Vagina (tissue), 2 donors: ENCODE measurements at regions not wholly inside any gene's neighbourhood (a gene's known extent, or its start where the extent isn't known, plus 50 kb on each side); places are given as distances from the start of the nearest gene placed in this dataset.

ENCODE experiments used
- DNase-seq, 2 donors: peaks; one replicate each; pipeline ENCODE4 v3.0.0-alpha.2; 2017; ENCODE audit errors: extremely low spot score in 2 of 2
- H3K27ac ChIP-seq: fragments of 200-600 bp; sonication (generic); one replicate; pipeline ENCODE4 v1.5.1; 2019
- H3K27me3 ChIP-seq: fragments of 200-600 bp; sonication (generic); one replicate; pipeline ENCODE4 v1.5.1; 2019
- H3K36me3 ChIP-seq, 2 donors: fragments of 200-600 bp; sonication (generic); one replicate each; pipeline ENCODE4 v1.5.1; 2017 to 2019
- H3K4me1 ChIP-seq: fragments of 200-600 bp; sonication (generic); one replicate; pipeline ENCODE4 v1.5.1; 2019
- H3K4me3 ChIP-seq, 2 donors: fragments of 200-600 bp; sonication (generic); 1 replicate in 1 of 2; 2 replicates in 1 of 2; pipeline ENCODE4 v1.5.1; 2016 to 2019
- H3K9me3 ChIP-seq: fragments of 200-600 bp; sonication (generic); one replicate; pipeline ENCODE4 v1.5.1; 2019
- POLR2A ChIP-seq, 2 donors: fragments of 450-650 bp; IDR thresholded peaks; one replicate each; pipeline ENCODE4 v1.6.1; 2017; ENCODE audit warnings: antibody characterized with exemption in 2 of 2, mild to moderate bottlenecking in 2 of 2, moderate library complexity in 2 of 2
- POLR2AphosphoS5 ChIP-seq, 2 donors: sonication (generic); formaldehyde crosslinking; IDR thresholded peaks; one replicate each; pipeline ENCODE4 v1.9.0; 2017; ENCODE audit warnings: antibody characterized with exemption in 2 of 2, mild to moderate bottlenecking in 2 of 2, low read depth in 1 of 2; ENCODE audit not compliant: insufficient read depth in 1 of 2
- intact Hi-C: fragments of 100-400 bp; cut with DNase I; formaldehyde crosslinking; loops from one replicate; pipeline ENCODE4 v1.15.1; 2023
- TF ChIP-seq, protein P1 (sequence below), 3 experiments: fragments of 450-650 bp in 2 of 3; fragments of 200-600 bp in 1 of 3; sonication (generic) in 1 of 3; IDR thresholded peaks; one replicate each; pipeline ENCODE4 v1.5.1; 2017 to 2019; ENCODE audit warnings: antibody characterized with exemption in 3 of 3, mild to moderate bottlenecking in 2 of 3, moderate library complexity in 2 of 3

DNA sequence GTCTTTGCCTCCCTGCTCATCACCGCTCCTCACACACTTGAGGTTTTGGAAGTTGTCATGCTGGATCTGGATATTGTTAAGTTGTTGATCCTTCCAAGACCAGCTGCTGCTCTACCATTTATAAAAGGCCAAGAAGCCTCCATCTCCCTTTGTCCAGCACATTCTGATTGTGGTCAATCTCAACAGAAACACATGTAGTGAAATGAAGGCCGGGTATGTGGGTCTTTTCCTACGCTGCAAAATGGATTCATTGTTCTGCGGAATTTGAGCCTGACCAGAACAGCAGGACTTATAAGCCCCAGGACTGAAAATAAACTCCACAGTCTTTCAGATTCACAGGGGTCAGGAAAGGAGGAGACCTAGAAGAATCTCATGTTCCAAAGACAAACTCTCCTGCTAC is 238.4 kb downstream of the CMPK2 start:
- H3K36me3 ChIP-seq = no peaks in the 10 kb centered on the region
- intact Hi-C loops = no loop called here
- TF ChIP-seq POLR2AphosphoS5 (IDR thresholded peaks at IDR 0.05; ENCODE audit: insufficient read depth in 1 of 2, low read depth in 1 of 2) = no peak
- TF ChIP-seq, protein P1, sequence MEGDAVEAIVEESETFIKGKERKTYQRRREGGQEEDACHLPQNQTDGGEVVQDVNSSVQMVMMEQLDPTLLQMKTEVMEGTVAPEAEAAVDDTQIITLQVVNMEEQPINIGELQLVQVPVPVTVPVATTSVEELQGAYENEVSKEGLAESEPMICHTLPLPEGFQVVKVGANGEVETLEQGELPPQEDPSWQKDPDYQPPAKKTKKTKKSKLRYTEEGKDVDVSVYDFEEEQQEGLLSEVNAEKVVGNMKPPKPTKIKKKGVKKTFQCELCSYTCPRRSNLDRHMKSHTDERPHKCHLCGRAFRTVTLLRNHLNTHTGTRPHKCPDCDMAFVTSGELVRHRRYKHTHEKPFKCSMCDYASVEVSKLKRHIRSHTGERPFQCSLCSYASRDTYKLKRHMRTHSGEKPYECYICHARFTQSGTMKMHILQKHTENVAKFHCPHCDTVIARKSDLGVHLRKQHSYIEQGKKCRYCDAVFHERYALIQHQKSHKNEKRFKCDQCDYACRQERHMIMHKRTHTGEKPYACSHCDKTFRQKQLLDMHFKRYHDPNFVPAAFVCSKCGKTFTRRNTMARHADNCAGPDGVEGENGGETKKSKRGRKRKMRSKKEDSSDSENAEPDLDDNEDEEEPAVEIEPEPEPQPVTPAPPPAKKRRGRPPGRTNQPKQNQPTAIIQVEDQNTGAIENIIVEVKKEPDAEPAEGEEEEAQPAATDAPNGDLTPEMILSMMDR (IDR thresholded peaks at IDR 0.05) = no peak
- no peak for TF ChIP-seq POLR2A (IDR thresholded peaks at IDR 0.05)

DNA sequence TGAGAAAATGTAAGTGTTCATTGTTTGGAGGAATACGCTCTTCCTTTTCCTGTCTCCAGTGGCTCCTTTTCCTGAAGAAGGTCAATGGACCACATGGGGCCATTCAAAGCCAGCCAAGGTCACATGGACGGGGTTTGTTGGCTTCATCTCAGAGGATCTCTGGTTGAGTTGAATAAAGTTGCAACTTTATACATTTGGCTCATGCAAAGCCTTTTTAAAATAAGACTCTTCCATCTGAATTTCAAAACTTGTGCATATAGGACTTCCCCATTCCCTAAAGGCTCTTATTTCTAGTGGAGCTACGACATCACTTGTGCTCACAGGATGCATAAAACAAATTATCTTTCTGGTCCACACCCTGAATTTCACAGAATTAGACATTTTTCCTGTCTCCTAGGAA is 235.5 kb downstream of the CMPK2 start:
- no peak for DNase-seq
- Histone ChIP-seq H3K27me3 (no peaks in the 10 kb centered on the region), H3K4me1 (no peaks in the 10 kb centered on the region), H3K9me3 (no peaks in the 10 kb centered on the region), H3K27ac (no peak overlapping the region), H3K36me3 (no peaks in the 10 kb centered on the region), H3K4me3 (no peak overlapping the region)
- TF ChIP-seq POLR2A (IDR thresholded peaks at IDR 0.05) = no peak
- TF ChIP-seq POLR2AphosphoS5 (IDR thresholded peaks at IDR 0.05; ENCODE audit: insufficient read depth in 1 of 2, low read depth in 1 of 2) = no peak
- TF ChIP-seq, protein P1 (IDR thresholded peaks at IDR 0.05) = no peak
- intact Hi-C loops = no loop called here

More for the DNA sequence above, 238.4 kb downstream of the CMPK2 start:
- Histone ChIP-seq H3K9me3 (no peaks in the 10 kb centered on the region), H3K27me3 (no peaks in the 10 kb centered on the region), H3K4me3 (no peak overlapping the region), H3K27ac (no peak overlapping the region), H3K4me1 (no peaks in the 10 kb centered on the region)
- DNase-seq = no peak

DNA sequence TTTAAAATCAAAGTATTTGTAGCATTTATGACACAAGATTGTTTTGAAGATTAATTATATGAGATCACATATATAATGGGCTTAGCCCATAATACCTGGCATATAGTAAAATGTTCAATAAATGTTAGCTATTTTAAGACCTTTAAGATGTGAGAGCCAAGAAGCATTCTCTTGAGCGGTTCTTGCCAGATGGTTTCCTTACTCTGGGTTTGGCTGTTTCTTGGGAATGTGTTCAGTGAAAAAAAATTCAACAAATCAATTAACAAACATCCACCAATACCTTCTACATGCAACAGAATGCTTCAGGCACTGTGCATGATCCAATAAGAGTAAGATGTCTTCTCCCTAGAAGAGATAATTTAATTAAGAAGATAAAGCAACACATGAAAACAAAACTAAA is 230.4 kb downstream of the CMPK2 start:
- no peaks in the 10 kb centered on the region for H3K27me3 ChIP-seq
- H3K4me1 ChIP-seq = no peaks in the 10 kb centered on the region
- intact Hi-C loops = no loop called here
- H3K9me3 ChIP-seq = no peaks in the 10 kb centered on the region
- H3K36me3 ChIP-seq = no peaks in the 10 kb centered on the region
- TF ChIP-seq POLR2A (IDR thresholded peaks at IDR 0.05) (no peak), POLR2AphosphoS5 (IDR thresholded peaks at IDR 0.05; ENCODE audit: insufficient read depth in 1 of 2, low read depth in 1 of 2) (no peak)
- TF ChIP-seq, protein P1 (IDR thresholded peaks at IDR 0.05) = no peak
- DNase-seq = no peak
- no peak overlapping the region for H3K4me3 ChIP-seq
- no peak overlapping the region for H3K27ac ChIP-seq

DNA sequence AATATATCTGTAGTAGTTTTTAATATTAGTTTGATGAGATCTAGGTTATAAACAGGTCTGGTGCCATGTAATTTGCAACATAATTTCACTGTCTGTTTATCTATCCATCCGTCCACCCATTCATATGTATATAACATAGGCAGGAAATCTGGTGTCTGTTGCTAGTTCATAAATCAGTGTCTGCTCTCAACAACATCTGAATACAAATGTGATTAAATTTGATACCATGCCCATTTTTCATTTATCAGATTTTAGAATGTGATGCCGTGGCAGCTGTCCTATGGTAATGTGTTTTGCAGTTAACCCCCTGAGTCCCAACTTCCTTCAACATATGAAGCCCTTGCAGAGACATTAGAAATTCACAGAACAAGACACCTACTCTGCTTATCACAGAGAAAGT is 228.4 kb downstream of the CMPK2 start:
- H3K9me3 ChIP-seq = no peaks in the 10 kb centered on the region
- H3K27ac ChIP-seq = no peak overlapping the region
- intact Hi-C loops = no loop called here
- TF ChIP-seq POLR2AphosphoS5 (IDR thresholded peaks at IDR 0.05; ENCODE audit: insufficient read depth in 1 of 2, low read depth in 1 of 2) (no peak), POLR2A (IDR thresholded peaks at IDR 0.05) (no peak)
- TF ChIP-seq, protein P1 (IDR thresholded peaks at IDR 0.05) = no peak
- no peaks in the 10 kb centered on the region for H3K27me3 ChIP-seq
- H3K4me1 ChIP-seq = no peaks in the 10 kb centered on the region
- H3K4me3 ChIP-seq = no peak overlapping the region
- no peaks in the 10 kb centered on the region for H3K36me3 ChIP-seq
- DNase-seq = no peak

DNA sequence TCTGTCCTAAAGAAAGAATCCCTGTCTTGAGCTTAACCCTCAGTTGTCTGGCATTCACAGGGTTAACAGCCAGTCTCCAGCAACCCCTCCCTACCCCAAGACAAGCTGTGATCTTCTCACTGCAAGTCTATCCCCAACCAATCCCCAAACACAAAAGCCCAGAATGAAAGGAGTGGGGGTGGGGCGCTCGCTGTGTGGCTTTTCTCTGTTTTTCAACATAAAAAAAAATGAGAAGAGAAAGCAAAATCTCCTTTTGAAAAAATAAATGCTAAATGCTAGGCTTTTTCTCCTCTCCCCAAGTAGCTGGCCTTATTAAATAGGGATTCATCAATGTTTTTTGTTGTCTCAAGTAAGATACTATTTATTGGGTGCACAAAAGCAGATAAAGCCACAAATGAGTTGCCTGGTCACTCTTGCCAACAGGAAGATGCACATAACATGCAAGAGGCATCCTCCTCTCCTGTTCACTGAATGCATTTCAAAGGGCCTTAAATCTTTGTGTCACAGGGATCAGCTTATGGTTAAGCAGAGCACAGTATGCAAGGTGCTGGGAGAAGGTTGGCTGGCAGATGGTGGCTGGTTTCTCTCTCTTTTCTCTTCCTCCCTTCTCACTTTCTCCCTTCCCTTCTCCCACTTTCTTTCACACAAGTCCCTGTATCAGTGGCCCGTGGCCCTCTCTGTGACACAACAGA is 225.6 kb downstream of the CMPK2 start:
- H3K4me3 ChIP-seq = no peak overlapping the region
- H3K27ac ChIP-seq = no peak overlapping the region
- H3K4me1 ChIP-seq = no peaks in the 10 kb centered on the region
- intact Hi-C loops = no loop called here
- DNase-seq = no peak
- TF ChIP-seq POLR2AphosphoS5 (IDR thresholded peaks at IDR 0.05; ENCODE audit: insufficient read depth in 1 of 2, low read depth in 1 of 2) (no peak), POLR2A (IDR thresholded peaks at IDR 0.05) (no peak)
- TF ChIP-seq, protein P1 (IDR thresholded peaks at IDR 0.05) = no peak
- no peaks in the 10 kb centered on the region for H3K36me3 ChIP-seq
- H3K27me3 ChIP-seq = no peaks in the 10 kb centered on the region
- no peaks in the 10 kb centered on the region for H3K9me3 ChIP-seq
